Breast epithelium (tissue), 3 donors: ENCODE measurements at regions not wholly inside any gene's neighbourhood (a gene's known extent, or its start where the extent isn't known, plus 50 kb on each side); places are given as distances from the start of the nearest gene placed in this dataset.

ENCODE experiments used
- CTCF ChIP-seq, 3 donors: fragments of 450-650 bp; IDR thresholded peaks; one replicate each; pipeline ENCODE4 v1.5.1; 2016 to 2017; ENCODE audit warnings: antibody characterized with exemption in 3 of 3, mild to moderate bottlenecking in 3 of 3, moderate library complexity in 3 of 3
- POLR2A ChIP-seq: fragments of 450-650 bp; IDR thresholded peaks from one replicate; pipeline ENCODE4 v1.6.1; 2016; ENCODE audit warnings: antibody characterized with exemption, mild to moderate bottlenecking, moderate library complexity

- no peak for TF ChIP-seq POLR2A
- no peak for TF ChIP-seq CTCF (IDR thresholded peaks at IDR 0.05)
These were observed 288.9 kb upstream of the SLCO3A1 start for GRCh38 chr15:91564631-91565030.
